DMS153 (cell line): ENCODE measurements at regions not wholly inside any gene's neighbourhood (a gene's known extent, or its start where the extent isn't known, plus 50 kb on each side); places are given as distances from the start of the nearest gene placed in this dataset.

Experiments used
- DNase-seq: peaks from one replicate; lab custom pipeline; 2025; lab: John Stamatoyannopoulos, UW

DNA sequence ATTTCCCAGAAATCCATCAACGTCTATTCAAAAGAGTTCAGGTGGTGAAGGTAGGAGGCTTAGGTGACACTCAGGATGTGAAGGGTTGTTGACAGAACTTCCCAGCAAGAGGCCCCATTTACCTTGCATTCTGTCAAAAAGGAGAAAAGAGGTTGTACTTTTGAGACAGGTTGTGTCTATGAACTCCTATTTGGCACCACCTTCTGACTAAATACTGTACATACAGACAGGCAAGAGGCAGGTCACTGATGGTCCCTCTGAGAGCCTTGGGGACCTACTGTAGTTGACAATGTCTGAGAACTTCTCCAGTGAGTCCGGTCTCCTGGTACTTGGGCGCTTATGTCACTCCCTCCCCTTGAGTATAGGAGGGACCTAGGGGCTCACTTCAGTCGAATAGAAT lies 479.3 kb upstream of the ZFHX3 start:
- no peak for DNase-seq

DNA sequence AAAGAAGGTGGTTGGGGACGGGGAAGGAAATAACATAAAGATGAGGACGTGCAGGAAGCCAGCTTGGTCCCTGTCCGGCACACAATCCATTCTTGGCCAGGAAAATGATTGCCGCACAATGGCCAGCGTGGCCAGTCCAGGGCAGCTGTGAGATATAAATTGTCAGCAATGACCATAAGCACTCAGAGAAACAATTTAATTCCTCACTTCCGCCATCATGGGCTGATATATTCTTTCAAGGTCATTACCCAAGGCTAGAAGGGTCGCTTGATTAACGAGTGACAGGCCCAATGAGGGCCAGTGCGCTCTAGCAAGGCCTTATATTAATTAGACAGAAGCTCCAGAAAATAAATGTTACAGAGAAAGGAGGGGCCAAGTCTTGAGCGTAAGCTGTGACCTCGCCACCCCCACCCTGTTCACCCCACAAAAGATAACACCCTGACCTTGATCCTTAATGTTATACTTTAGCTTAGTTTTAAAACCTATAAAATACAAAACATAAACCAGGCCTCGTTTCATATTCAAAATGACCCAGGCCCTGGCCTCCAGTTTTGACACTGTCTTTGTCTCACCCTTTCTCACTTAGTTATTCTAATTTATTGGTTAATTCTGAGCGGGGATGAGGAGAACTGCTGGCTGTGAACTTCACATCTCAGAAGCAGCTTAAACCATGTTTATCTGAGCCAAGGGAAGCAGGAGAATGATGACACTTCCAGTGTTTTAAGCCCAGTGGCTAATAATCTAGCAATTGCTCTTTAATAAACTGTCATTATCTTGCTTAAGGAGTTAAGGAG lies 478.3 kb upstream of the ZFHX3 start:
- DNase-seq: no peak

GRCh38 chr16:73523209-73523608 lies 475.3 kb upstream of the ZFHX3 start:
- DNase-seq: no peak

DNA sequence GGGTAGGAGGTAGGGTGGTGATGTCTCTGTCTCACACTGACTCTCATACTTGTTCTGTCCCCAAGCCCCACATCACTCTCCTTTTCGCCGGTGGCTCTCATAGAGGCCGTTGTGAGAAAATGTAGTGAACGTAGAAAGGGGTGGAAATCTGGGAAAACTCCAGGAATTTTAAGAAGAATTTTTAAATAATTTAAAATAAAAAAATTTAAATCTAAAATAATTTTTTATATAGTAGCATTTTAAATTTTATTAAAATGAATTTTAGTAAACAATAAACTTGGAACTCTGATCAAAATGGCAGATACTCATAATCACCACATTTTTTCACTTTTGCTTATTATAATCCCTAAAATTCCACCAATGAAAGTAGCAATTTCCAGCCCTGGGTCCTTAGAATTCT lies 473.6 kb upstream of the ZFHX3 start:
- no peak for DNase-seq

- no peak for DNase-seq
These were observed 467.7 kb upstream of the ZFHX3 start for GRCh38 chr16:73515616-73516015.

- DNase-seq: no peak
These were observed 462.9 kb upstream of the ZFHX3 start for GRCh38 chr16:73510852-73511251.

GRCh38 chr16:73506568-73507056 lies 458.7 kb upstream of the ZFHX3 start:
- DNase-seq: no peak

GRCh38 chr16:73505577-73505976 lies 457.6 kb upstream of the ZFHX3 start:
- no peak for DNase-seq

GRCh38 chr16:73504591-73505575 lies 457.0 kb upstream of the ZFHX3 start:
- no peak for DNase-seq

DNA sequence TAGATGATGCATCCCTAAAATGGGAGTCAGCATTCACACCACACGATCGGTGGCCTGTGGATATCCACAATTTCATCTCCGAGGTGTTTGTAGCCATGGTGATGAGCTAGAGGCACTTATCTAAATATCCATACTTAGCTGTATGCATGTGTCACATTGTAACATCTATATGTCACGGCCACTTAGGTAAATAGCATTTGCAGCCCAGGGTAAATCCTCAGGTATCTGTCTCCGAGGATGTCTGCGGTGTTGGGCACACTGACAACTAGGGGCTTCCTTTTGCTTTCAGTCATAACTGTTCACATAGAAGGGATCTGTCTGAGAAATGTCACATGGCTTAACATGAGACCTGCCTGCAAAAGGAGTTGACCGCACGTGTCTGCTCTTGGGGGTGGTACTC lies 455.2 kb upstream of the ZFHX3 start:
- DNase-seq: no peak

- DNase-seq: no peak
These were observed 451.3 kb upstream of the ZFHX3 start for GRCh38 chr16:73499276-73499675.

DNA sequence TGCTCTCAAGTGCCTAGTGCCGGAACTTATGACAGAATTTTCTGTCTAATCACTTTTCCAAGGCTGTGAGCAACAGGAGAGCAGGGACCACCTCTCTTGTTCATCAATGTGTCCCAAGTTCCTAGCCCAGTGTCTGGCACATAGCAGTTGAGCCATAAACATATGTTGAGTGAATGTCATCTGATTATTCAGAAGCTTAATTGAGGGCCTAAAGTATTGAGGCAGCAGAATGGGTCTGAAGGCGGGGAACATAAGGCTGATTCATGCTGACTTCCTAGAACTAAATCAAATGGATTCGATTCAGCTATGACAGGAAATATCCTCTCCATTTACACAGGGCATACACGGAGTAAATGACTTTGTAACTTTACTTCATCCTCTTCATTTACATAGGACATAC lies 438.0 kb upstream of the ZFHX3 start:
- peak; percentile 4 for DNase-seq

DNA sequence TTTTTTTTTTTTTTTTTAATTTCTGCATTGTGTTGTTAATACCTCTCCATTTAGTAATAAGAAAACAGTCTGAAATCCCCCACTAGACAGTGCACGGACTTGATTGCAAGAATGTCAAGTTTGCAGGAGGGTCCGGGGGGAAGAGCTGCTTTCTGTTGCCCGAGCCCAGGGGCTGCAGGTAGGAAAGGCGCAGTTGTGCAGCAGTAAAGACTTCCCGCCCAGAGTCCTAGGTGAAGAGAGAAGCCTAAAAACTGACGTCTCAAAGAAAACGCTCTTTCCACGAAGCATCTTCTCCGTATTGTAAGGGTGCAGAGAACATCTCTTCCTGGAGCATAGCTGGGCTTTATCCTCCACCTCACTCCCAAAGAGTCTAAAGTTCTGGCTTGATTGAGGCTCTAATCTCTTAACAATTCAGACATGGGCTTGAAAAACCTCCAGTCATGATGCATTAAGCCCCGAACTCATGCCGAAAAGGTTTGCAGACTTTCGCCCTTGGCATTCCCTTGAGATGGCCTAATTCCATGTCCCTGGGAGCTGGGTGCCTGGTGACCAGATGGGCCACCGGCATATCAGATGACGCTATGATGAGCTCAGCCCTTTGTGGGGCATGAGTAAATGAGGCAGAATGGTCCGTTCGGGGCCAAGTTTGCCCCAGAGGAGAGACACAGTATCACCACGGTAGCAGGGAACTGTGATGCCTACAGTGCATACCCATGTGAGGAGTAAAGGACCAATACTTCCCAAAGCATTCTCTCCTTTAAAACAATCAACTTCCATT lies 436.2 kb upstream of the ZFHX3 start:
- DNase-seq: no peak

DNA sequence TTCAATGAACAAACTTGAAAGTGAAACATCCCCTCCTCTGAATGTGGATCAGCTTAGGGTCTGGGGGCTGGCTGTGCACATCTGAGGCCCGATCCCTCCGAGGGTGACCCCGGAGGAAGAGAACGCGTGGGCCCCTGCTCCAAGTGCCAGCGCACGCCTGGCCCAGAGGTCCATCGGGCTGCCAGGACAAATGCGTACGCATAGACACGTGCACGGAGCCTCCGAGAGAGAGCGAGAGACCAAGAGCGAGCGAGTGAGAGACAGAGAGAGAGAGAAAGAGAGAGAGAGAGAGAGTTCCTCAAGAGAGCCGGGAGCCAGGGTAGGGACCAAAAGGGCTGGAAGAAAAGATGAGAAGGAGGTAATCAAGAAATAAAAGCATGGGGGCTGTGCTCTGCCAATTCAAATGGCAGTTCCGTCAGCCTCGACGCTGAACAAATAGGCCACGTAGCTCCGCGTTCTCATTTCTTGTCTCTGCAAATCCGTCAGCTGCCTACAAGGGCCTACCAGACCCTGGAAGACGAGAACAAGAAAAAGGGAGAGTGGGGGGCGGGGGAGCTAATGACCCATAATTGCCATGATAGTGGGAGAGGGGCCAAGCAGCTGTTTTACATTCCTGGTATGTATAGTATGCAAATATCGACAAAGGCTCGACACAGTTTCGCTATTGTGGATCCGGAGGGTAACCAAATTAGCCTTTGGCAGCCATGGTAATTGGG lies 435.3 kb upstream of the ZFHX3 start:
- DNase-seq: no peak

DNA sequence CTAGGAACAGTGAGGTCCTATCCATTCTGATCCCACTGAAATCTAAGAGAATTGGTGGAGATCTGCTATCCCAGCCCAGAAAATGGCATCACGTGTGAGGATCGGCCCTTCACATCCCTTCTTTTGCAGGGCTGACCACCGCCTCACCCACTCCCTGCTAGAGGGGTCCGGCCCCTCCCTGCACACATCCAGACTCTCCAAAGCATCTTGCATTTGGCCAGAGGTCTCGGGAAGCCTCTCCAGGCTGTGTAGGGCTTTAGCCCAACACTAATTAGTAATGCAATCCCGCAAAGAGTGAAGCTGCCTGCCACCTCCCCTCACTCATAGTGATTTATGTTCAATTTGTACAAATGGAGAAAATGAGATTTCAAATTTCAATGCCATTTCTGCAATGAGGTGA lies 434.4 kb upstream of the ZFHX3 start:
- no peak for DNase-seq

DNA sequence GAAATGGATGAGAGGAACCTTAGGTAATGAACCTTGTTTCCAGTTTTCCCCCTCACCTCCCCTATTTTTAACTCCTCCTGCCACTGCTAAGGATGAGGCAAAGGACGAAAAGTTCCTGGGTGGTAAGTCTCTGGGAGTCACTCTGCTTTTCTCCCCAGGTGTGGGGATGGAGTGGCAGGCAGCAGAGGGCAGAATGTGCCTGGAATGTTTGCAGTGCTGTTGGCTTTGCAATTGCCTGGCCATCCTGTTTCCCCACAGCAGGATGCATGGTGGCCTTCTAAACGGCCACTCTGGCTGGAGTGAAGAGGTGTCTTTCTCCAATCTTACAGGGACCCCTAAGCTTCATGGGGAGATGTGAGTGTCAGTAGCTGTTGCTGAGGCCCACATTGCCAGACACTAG lies 432.5 kb upstream of the ZFHX3 start:
- no peak for DNase-seq

- DNase-seq: no peak
These were observed 425.8 kb upstream of the ZFHX3 start for GRCh38 chr16:73473713-73474112.

DNA sequence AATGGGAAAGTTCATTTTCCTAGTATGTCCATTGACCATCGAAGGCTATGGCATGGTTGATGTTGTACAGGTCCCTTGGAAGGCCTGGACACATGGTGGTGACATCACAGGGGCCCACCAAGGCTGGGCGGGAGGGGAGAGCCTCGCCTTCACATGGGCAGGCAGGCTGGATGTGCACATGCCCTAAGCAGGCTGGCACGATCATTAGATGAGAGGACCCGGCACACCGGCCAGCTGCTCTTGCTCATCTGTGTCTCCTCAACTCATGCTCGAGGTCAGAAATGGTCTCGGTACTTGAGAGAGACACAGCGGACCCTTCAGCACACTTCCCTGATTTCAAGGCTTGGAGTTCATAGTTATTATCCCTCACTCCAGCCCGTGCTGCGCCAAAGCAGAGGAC lies 416.9 kb upstream of the ZFHX3 start:
- DNase-seq: no peak

DNA sequence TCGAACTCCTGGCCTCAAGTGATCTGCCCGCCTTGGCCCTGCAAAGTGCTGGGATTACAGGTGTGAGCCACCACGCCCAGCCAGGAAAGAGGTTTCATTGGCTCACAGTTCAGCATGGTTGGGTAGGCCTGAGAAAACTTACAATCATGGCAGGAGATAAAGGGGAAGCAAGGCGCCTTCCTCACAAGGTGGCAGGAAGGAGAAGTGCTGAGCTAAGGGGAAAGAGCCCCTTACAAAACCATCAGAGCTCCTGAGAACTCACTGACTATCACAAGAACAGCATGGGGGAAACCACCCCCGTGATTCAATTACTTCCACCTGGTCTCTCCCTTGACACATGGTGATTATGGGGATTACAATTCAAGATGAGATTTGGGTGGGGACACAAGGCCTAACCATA lies 411.7 kb upstream of the ZFHX3 start:
- no peak for DNase-seq

GRCh38 chr16:73457851-73458250 lies 409.9 kb upstream of the ZFHX3 start:
- DNase-seq: no peak

GRCh38 chr16:73448970-73449369 lies 401.0 kb upstream of the ZFHX3 start:
- DNase-seq: no peak

DNA sequence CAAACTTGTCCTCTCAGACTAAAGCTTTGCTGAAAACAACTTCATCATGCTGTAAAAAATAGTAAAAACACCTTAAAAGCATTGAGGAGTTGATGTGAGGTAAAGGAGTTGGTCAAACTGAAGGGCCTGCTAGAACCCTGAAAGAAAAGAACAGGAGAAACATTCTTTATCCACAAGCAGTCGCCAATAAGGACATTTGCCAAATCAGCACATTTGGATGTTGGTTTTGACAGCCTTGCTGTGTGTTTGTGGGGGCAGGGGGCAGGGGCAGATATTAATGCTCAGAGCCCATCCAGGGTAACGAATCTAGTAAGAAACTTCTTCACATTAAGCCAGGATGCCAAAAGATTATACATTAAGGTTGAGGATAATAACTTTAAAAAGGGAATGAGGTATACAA lies 399.9 kb upstream of the ZFHX3 start:
- DNase-seq: no peak
